NCI-H1417 (cell line): ENCODE measurements at regions not wholly inside any gene's neighbourhood (a gene's known extent, or its start where the extent isn't known, plus 50 kb on each side); places are given as distances from the start of the nearest gene placed in this dataset.

Experiments
- DNase-seq, 3 experiments: peaks; one replicate each; lab custom pipeline; 2025; lab: John Stamatoyannopoulos, UW

DNA sequence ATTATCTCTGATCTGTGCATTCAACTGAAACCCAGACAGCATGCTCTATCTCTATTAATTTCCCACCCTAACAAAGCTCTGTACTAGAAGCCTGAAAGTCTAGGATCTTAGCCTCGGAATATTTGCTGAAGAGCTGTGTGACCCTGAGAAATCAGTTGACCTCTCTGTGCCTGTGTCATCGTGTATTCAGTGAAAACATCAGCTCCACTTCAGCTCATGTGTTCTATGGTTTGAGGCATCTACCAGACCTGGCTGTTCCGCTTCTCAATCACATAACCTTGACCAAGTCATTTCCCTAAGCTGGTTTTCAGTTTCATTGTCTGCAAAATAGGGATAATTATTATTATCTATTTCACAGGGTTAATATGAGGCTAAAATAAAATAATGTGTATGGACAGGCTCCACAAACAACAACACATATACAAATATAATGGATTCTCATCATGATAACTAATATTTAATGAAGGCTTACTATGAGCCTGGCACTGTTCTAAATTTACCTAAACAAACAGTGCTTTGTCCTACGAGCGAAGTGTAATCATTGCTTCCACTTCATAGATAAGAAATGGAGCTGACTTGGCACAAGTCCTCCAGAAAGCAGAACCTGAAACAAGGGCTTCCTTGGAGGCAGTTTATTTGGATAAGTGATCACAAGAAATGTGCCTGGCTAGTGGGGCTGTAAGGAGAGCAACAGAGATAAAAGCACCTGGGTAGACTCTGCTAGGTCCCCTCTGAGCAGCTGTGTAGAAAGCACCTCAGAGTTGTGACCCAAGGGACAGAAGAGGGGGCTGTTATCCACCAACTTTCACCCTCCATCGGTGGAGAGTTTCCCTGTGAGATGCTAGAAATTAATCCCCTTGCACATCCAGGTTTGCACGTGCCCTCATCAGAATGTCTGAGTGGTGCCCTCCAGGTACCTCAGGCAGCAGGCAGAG is 356.9 kb downstream of the RAB28 start:
- peak in 2 of 3 experiments; percentile 16 to 41 for DNase-seq

DNA sequence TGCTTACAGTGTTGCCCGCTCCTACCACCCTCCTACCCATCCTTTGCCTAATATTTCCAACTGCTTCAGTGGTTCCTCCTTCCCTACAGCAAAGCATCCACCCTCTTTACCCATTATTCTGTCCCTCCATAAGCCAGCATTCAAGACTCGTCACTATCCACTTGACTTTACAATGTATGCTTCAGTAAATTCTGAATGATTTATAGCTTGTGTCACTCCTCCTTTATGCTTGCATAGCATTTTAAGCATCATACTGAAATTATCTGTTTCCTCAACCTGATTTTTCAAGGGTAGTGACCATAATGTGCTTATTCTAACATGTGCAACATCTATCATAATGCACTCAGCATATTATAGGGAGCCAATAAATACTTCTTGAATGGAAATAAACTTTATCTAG is 365.5 kb downstream of the RAB28 start:
- peak; percentile 40 to 94 (median 88) for DNase-seq

DNA sequence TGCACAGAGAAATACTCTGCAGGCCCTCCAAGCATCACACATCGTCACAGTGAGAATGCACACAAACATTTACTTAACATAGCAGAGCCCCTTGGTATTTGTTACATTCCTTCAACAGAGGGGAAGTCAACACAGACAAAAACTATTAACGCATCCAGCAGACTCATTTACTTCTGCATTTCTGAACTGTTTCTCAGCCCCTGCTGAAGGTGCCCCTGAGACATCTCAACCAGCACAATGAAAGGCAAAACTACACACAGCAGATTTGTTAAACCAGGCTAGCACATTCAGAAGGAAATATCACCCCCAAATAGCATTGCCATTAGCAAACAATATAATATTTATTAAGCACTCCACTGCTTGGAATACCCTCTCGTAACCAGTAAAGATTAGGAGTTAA is 367.0 kb downstream of the RAB28 start:
- DNase-seq: no peak

DNA sequence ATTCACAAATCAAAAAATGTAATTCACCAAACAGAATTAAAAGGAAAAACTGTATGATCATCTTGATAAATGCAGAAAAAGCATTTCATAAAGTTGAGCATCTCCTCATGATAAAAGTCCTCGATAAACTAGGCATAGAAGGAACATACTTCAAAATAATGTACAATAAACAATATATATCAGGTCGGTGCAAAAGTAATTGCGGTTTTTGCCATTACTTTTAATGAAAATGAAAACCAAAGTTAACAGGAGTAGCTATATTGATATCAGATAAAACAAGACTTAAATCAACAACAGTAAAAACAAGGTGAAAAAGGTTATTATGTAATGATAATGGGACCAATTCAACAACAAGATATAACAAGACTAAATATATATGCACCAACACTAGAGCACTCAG is 372.1 kb downstream of the RAB28 start:
- no peak for DNase-seq

DNA sequence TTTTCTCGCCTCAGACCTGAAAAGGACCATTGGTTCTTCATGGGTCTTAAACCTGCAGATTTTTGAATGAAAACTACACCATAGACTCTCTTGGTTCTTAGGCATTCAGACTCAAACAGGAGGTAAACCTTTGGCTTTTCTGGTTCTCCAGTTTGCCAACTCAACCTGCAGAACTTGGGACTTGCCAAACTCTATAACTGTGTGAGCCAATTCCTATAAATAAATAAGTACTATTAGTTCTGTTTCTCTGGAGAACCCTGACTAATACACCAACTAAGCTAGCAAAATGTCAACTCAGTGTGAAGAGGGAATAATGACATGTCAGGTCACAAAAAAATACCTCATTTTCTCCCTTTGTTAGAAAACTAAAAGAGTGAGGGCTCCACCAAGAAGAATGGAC is 374.6 kb downstream of the RAB28 start:
- no peak for DNase-seq

DNA sequence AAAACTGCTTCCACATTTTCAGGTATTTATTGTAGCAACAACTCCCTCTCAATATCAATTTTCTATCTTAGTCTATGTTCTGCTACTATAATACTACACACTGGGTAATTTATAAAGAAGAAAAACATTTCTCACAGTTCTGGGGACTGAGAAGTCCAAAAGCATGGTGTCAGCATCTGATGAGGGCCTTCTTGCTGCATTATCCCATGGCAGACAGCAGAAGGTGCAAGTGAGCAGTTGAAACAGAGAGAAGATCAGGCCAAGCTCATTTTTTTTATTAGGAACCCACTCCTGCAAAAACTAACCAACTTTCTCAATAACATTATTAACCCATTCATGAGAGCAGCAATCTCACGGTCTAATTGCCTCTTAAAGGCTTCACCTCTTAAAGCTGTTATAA is 376.0 kb downstream of the RAB28 start:
- no peak for DNase-seq

DNA sequence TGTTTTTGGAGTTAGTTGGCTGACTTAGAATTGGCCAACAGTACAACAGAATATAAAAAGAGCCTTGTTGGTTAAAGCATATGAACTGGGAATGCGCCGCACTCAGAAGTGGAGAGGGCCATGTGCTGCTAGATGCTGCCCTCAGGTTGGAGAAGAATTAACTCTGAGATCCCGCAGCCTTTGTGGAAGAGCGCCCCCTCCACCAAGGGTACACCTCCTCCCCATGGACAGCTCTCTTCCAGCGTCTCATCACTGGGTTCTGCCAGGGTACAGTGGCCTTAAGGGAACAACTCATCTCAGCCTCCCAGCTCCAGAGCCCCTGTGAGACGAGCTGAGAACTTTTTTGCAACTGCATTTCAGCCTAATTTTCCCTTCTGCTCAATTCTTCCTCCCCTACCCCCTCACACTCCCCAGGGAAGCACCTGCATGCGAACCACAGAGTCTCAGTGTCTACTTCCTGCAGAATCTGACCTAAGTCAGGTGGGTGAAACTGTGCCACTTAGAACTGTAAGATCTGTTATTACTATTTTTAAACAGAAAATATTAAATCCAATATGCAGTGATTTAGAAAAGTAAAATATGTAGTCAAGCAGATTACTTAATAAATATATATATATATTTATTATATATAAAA is 380.6 kb downstream of the RAB28 start:
- no peak for DNase-seq

DNA sequence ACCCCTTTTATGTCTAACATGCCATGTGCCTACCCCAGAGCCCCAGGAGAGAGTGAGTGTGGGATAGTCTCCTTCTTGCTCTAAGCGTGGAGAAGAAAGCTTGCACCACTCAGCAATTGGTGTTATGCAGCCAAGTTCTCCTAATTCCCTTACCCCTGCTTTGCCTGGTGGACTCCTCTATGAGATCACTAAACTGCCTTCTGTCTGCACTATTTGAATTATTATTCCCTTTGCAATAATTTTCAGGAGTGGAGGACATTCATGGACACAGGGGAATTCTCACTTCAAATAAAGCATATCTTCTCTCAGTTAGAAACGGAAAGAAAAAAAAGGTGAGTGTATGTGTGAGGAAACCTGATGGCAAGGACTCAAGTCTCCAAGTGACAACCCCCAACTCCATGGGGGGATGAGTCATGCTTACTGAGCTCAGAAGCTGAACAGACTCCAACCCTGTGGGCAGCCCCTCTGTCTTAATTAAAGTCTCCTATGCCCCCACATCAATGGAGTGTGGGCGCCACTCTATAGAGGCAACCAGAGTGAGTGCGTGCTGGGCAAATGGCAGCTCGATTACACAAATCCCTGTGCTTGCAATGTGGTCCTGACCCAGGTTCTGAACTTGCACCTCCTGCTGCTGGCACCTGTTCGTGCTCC is 381.9 kb downstream of the RAB28 start:
- no peak for DNase-seq

DNA sequence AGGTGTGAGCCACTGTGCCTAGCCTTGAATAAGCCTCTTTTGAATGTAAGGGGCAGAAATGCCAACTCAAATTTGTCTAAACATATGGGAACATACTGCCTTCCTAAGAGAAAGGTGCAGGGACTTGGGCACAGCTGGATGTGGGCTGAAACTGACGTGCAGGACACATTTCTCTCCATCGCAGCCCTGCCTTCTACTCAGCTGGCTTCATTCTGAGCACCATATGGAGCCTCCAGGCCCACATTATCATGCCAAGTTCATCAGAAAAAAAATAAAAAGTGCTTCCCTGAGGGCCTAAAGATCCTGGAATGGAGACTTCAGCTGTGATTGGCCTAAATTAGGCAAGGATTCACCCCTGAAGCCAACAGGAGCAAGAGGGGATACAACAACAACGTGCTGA is 386.2 kb downstream of the RAB28 start:
- DNase-seq: no peak

DNA sequence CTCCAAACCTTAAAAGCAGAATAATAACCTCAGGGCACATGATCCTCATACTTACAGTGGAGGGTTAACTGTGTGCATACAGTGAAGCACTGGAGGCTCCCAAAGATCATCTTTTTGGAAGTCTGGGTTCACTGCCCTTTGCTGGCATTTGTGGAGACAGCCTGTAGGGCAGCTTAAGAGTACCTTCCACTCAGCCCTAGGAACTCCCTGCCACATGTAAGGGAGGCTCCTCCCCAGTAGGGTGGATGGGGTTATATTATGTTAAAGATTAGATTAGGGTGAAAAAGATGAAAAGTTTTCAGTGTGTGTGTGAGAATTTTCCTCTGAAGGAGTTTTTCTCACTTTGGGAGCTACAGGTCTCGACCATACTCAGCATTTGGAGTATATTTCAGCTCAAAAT is 388.4 kb downstream of the RAB28 start:
- DNase-seq: no peak

DNA sequence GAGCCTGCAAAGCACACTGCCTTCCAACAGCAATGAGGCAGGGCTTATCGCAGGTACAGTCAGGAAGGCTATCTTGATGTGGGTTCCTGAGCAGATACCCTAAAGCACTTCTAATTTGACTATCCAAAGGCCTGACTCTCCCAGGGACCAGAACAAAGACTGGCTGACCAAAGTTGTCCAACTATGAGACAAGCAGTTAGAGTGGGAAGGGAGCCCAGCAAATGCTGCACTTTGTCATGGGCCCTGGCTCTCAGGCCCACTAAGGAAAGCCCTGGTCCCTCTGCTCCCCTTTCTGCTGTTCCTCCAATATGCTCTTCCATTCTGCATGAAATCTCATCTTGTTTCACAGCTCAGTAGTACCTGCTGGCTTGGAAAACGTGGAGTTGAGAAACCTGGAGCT is 391.0 kb downstream of the RAB28 start:
- no peak for DNase-seq

DNA sequence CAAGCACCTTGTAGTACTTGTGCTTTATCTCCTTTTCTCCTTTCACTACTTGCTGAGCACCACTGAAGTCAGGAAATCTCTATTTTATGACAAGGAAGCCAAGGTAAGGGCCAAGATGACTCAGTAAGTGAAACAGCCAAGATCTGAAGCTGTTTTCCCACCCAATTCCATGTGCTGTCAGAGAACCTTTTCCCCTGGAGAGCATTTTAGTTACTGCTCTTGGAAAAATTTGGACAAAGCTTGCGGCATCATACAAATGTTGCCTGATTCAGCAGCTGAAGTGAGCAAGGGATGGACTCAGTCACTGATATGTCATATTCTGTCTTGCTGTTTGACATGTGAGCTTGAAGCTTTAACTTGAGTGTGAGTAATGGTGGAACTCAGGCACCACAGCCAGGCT is 391.4 kb downstream of the RAB28 start:
- no peak for DNase-seq

DNA sequence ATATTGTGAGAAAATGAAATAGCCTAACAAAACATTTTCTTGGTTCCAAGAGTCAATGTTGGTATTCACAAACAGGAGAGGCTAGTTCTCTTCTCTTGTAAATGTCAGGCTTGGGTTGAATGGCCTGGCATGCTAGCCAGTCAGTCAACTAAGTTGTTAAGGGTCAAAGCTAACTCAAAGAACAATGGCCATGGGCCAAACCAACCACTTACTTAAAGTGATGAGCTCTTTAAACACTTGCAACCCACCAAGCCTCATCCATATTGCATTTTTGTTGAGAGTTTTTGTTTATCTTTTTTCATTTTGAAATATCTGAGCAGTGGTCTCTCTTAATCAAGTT is 394.5 kb downstream of the RAB28 start:
- no peak for DNase-seq

DNA sequence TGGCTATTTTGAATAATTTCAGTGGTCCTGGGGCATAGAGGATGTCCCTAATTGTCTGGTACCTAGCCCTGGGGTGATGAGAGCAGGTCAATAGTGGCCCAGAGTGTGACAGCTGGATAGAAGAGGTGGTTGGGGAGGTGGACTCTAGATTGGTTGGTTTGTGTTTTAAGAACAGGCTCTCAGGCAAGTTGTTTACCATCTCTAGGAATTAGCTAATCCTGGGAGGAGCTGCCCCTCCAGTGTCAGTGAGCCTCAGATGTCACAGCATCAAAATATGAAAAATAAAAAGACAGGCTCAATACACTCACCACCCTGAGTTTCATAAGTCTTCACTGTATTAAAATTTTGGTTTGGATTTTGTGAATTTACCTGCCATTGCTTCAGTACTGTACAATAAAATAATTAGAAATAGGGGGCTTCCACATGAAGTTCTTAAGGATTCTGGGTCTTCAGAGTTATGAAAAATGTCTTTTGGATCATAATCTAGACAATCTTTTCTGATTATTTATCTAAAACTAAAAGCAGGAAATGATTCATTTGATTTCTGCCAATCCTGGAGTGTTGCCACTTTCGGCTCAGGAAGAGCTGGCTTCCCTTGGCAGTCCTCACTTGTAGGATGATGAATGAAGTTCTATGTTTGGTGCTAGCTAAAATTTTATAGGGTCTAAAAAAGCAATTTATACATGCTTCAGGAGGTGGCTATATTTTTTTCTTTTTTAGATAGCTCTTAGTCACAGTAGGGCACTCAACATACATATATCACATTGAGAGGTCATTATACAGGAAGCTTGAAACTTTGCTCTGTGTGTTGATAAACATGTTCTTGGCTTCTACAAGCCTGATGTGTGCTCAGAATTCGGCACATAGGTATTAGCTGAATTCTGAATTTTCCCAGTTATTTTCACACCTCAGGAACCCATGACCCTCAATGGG is 395.1 kb downstream of the RAB28 start:
- no peak for DNase-seq

DNA sequence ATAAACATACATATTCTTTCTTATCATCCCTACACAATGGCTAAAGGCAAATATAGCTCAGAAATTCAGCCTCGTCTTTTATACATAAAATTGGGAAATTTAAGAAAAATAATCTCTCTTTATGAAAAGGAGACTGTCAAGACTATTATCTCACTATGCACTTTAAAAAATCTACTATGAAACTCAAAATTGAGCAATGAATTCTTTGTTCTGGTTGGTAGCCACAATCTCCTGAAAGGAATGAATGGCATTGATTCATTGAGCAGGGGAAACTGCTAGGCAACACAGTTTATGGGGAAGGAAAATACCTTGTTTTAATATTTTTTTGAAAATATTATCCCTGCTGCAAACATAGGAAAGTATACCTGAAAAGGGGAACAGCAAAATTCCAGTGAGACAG is 397.1 kb downstream of the RAB28 start:
- no peak for DNase-seq

DNA sequence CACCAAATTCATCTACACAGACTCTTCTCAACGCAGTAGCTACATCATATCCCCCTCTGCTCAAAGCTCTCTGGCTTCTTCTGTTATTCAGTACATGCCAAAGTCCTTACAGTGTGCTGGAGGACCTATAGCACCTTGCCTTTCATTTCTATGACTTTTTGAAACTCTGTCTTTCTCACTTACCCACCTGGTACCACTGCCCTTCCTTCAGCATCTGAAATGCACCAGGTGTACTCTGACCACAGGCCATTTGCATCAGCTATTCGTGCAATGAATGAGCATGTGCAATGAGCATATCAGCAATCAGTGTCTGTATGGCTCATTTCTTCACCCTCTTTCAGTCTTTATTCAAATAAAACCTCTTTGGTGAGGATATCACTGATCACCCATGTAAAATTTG is 399.9 kb downstream of the RAB28 start:
- DNase-seq: no peak

DNA sequence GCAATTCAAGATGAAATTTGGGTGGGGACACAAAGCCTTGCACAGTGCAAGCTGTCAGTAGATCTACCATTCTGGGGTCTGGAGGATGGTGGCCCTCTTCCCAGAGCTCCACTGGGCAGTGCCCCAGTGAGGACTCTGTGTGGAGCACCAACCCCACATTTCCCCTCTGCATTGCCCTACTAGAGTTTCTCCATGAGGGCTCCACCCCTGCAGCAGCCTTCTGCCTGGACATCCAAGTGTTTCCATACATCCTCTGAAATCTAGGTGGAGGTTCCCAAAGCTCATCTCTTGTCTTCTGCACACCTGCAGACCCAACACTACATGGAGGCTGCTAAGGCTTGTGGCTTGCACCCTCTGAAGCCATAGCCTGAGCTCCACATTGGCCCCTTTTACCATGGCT is 402.3 kb downstream of the RAB28 start:
- DNase-seq: no peak

DNA sequence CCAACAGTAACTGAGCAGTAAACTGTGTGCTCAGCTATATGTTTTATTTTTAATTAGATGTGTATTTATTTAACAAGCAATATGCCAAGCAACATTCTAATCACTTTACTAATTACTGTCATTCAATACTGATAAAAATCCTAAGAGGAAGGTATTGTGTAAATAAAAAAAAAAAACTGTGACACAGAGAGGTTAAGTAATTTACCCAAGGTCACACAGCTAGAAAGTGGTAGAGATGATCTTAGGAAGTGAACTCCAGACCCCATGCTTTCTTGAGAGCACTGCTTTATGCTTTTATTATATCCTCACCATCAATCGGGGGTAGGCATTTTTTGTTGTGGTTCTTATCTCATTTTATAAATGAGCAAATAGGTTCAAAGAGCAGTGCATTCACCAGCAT is 417.1 kb downstream of the RAB28 start:
- DNase-seq: no peak

DNA sequence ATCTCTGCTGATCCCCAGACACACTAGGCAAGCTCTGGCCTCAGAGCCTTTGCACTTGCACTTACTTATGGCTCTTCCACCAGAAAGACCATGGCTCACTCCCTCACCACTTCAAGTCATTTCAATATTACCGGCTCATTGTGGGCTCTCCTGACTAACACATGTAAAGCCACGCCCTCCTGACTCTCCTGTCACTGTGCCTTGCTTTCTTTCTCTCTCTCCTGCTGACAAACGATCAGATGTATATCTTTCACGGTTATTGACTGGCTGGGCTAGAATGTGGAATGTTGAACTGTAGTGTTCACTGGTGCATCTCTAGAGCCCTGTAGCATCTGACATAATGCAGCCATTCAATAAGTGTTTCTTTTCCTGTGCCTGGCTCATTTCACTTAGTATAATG is 425.1 kb downstream of the RAB28 start:
- peak in 1 of 3 experiments; percentile 15 for DNase-seq

DNA sequence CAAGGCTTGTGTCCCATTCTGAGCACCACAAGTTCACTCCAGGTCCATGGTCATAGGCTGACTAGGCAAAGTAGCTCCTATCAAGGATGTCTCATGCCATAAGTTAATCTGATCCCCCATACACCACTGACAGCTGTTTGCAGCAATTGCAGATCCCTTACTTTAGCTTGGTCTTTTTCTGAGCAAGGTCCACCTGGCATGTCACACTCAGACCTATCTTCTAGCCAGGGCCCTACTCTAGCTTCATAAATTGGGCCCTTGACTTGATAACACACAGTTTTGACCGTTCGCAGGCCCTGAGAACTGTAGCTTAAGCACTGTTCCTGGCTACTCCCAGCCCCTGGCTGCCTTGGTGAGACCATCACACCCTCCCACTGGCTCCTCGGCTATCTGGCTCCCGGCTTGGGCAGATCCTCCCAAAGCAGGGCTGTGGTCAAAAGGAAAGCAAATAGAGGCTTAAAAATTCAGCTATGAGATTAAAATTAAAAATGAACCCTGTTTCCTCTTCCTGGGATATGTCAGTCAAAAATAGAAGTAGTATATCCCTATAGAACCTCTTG is 427.4 kb downstream of the RAB28 start:
- DNase-seq: no peak

DNA sequence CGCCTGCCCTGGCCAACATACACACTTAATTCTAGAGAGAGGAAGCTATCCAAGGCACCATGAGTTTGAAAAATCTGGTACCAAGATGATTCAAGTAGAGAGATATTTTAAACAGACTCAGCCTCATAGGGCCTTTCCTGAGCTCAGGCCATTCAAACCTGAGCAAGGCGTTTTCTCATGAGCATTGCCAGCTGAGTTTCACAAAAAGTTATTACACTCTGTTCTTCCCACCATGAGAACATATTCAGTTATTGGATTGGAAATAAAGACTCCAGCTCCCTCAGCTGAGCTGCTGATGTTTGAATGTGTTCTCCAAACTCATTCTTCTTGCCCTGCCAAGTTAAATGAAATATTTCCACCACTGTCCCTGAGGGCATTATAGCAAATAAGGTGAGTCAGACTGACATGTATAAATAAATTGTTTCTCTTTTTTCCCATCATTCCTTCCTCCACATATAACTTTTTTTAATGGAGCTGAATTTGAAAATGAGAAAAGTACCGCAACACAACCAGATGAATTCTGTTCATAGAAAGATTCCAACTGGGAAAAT is 429.6 kb downstream of the RAB28 start:
- no peak for DNase-seq
